Stimulated activated CD4-positive, alpha-beta T cell treated with anti-CD3 and anti-CD28 coated beads, Interleukin-2, amount 100 ng/mL, for 24 hours (primary cell): ENCODE measurements at regions not wholly inside any gene's neighbourhood (a gene's known extent, or its start where the extent isn't known, plus 50 kb on each side); places are given as distances from the start of the nearest gene placed in this dataset.
A peak's percentile ranks its signal among the peaks of the same experiment; 100 is the strongest.
"Not testable (repeated sequence)": the region's sequence is repeated elsewhere in the genome, so short reads cannot be mapped to it uniquely, and the experiment has no call there.

Experiments
- DNase-seq, 2 donors: peaks; one replicate each; pipeline ENCODE4 v3.0.0-alpha.2; 2020

- DNase-seq, result no peak
These were observed 181.4 kb upstream of the TUBA3C start for GRCh38 chr13:19362946-19363510.

- not testable (repeated sequence) for DNase-seq
These were observed 178.1 kb upstream of the TUBA3C start for GRCh38 chr13:19359697-19360096.

GRCh38 chr13:19345916-19346422 lies 164.3 kb upstream of the TUBA3C start:
- no peak for DNase-seq

GRCh38 chr13:19345158-19345557 lies 163.5 kb upstream of the TUBA3C start:
- DNase-seq, result no peak

- DNase-seq, result peak in 1 of 2 donors; percentile 6
These were observed 163.0 kb upstream of the TUBA3C start for GRCh38 chr13:19344585-19345120.

- no peak for DNase-seq
These were observed 150.8 kb upstream of the TUBA3C start for GRCh38 chr13:19332378-19332777.

- DNase-seq, result no peak
These were observed 147.7 kb upstream of the TUBA3C start for GRCh38 chr13:19329365-19329764.

GRCh38 chr13:19324325-19324724 lies 142.7 kb upstream of the TUBA3C start:
- DNase-seq, result no peak

- DNase-seq, result no peak
These were observed 139.6 kb upstream of the TUBA3C start for GRCh38 chr13:19321222-19321621.

- no peak for DNase-seq
These were observed 123.8 kb upstream of the TUBA3C start for GRCh38 chr13:19305434-19305833.

GRCh38 chr13:19289180-19289579 lies 107.6 kb upstream of the TUBA3C start:
- no peak for DNase-seq

- no peak for DNase-seq
These were observed 102.2 kb upstream of the TUBA3C start for GRCh38 chr13:19283836-19284235.

GRCh38 chr13:19268331-19268730 lies 86.7 kb upstream of the TUBA3C start:
- no peak for DNase-seq

GRCh38 chr13:19267746-19268145 lies 86.1 kb upstream of the TUBA3C start:
- no peak for DNase-seq

GRCh38 chr13:19266979-19267378 lies 85.4 kb upstream of the TUBA3C start:
- no peak for DNase-seq

- no peak for DNase-seq
These were observed 83.1 kb upstream of the TUBA3C start for GRCh38 chr13:19264711-19265110.

GRCh38 chr13:19252381-19252780 lies 70.8 kb upstream of the TUBA3C start:
- DNase-seq, result no peak

GRCh38 chr13:19239114-19239860 lies 57.7 kb upstream of the TUBA3C start:
- no peak for DNase-seq
